Activated naive CD8-positive, alpha-beta T cell (primary cell): ENCODE measurements at regions not wholly inside any gene's neighbourhood (a gene's known extent, or its start where the extent isn't known, plus 50 kb on each side); places are given as distances from the start of the nearest gene placed in this dataset.
A peak's percentile ranks its signal among the peaks of the same experiment; 100 is the strongest.
"Not testable (repeated sequence)": the region's sequence is repeated elsewhere in the genome, so short reads cannot be mapped to it uniquely, and the experiment has no call there.

Source experiments
- H3K27ac Mint-ChIP-seq: one replicate; pipeline ENCODE4 v1.8.0; 2021; ENCODE audit warnings: mixed read lengths
- H3K27me3 Mint-ChIP-seq: one replicate; pipeline ENCODE4 v1.8.0; 2021; ENCODE audit warnings: mixed read lengths
- H3K36me3 Mint-ChIP-seq: one replicate; pipeline ENCODE4 v1.8.0; 2021; ENCODE audit warnings: mixed read lengths
- H3K4me1 Mint-ChIP-seq: one replicate; pipeline ENCODE4 v1.8.0; 2021; ENCODE audit warnings: low read depth, mixed read lengths
- H3K4me3 Mint-ChIP-seq: one replicate; pipeline ENCODE4 v1.8.0; 2021; ENCODE audit warnings: mild to moderate bottlenecking, mixed read lengths
- H3K9me3 Mint-ChIP-seq: one replicate; pipeline ENCODE4 v1.8.0; 2021; ENCODE audit warnings: low read depth, mixed read lengths

DNA sequence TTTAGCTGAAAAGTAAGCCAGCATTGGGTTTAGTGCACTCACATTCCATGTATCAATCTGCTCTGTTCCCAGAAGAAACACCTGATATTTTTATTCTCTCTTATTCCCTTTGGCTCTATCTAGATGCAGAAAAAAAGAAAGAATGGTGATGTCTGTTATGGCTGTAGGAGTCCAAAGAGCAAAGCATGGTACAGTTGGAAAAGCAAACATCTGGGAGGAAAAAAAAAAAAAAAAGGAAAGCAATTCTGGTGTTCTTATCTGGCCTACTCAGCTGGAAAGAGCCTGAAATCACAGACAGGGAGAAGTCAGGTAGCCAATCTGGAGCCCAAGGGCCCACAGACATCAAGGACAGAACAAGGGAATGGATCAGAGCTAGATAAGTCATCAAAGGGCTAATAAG is 293.9 kb downstream of the DUSP6 start:
- H3K27ac Mint-ChIP-seq: no peak overlapping the region
- H3K27me3 Mint-ChIP-seq: no peaks in the 10 kb centered on the region
- no peak overlapping the region for H3K4me3 Mint-ChIP-seq
- peaks cover 4% of the 10 kb centered on the region for H3K36me3 Mint-ChIP-seq
- H3K4me1 Mint-ChIP-seq: peaks cover 5% of the 10 kb centered on the region
- no peaks in the 10 kb centered on the region for H3K9me3 Mint-ChIP-seq

DNA sequence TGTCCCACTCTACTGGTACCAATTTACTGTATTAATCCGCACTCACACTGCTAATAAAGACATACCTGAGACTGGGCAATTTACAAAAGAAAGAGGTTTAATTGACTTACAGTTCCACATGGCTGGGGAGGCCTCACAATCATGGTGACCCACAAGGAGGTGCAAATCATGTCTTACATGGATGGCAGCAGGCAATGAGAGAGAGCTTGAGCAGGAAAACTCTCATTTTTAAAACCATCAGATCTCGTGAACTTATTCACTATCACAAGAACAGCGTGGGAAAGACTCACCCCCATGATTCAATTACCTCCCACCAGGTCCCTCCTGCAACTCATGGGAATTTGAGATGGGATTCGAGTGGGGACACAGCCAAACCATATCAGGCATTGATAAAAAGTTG is 298.5 kb downstream of the DUSP6 start:
- H3K4me1 Mint-ChIP-seq, H3K36me3 Mint-ChIP-seq, H3K4me3 Mint-ChIP-seq, H3K27me3 Mint-ChIP-seq, H3K9me3 Mint-ChIP-seq, H3K27ac Mint-ChIP-seq: not testable (repeated sequence)

DNA sequence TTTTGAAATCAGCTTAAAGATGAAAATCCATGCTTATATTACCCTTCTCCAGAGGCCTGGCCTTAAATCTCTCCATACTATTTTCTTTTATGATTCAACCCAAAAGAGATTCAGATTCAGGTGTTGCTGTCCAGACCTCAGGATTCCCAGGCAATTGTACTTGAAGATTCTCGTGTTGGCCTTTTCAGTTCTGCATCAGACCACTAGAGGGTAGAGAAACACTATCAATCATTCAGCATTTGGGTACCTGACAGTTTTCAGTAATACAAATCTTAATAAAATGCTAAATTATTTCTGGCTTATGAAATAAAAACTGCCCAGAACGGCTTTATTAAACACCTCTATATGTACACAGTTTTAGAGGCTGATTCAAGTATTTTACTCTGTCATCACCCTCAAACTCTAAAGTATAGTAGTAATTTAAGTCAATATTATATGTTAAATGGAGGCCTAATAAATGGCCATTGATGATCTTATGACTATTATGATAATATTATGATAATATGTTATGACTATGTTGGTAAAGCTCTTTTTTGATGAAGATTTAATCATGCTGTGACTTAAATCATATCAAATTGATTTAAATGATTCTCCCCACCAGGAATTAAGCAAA is 301.1 kb downstream of the DUSP6 start:
- Mint-ChIP-seq H3K4me1 (peaks cover 10% of the 10 kb centered on the region), H3K27ac (peak overlapping the region; percentile 68)

DNA sequence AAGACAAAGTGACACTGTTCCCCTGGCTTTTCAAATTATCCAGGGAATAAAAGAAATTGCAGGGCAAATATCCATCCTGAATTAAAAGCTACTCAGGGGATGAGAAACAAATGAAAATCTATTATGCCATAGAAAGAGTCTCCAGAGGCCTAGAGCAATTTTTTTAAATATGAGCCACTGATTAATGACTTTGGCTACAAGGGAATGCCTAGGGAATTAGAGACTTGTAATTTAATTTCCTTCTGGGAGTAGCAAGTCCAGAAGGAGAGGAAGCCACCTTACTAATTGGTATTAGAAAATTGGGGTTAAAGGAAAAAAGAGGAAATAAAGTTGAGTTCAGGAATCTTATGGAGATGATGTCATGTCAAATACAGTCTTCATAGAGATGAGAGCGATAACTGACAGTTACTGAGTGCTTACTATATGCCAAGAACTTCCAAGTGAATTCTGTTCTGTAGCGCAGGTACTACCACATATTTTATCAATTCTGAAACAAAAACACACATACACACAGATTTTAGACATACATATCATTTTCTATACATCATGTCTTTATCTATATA is 304.4 kb downstream of the DUSP6 start:
- Mint-ChIP-seq H3K4me1 (peaks cover 10% of the 10 kb centered on the region), H3K27me3 (no peaks in the 10 kb centered on the region), H3K27ac (no peak overlapping the region), H3K36me3 (peaks cover 2% of the 10 kb centered on the region), H3K9me3 (no peaks in the 10 kb centered on the region), H3K4me3 (no peak overlapping the region)

More for the DNA sequence above, 301.1 kb downstream of the DUSP6 start:
- H3K4me3 Mint-ChIP-seq: no peak overlapping the region
- no peaks in the 10 kb centered on the region for H3K27me3 Mint-ChIP-seq
- peaks cover 5% of the 10 kb centered on the region for H3K36me3 Mint-ChIP-seq
- H3K9me3 Mint-ChIP-seq: no peaks in the 10 kb centered on the region

DNA sequence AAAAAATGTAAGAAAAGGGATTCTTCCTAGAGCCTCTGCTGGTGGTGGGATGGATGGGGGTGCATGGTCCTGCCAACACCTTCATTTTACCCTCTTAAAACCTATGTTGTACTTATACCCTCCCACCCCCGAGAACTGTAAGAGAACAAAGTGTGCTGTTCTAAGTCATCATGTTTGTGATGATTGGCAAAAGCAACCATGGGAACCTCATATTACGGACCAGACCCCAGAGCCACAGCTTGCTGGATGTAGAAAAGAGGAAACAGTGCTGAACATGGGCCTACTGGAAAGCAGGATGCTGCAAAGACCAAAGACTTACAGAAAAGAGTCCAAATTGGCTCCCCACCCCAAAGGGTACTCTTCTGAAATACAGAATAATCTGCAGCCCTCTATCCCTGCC is 311.2 kb downstream of the DUSP6 start:
- H3K27ac Mint-ChIP-seq: peak overlapping the region; percentile 99
- no peaks in the 10 kb centered on the region for H3K27me3 Mint-ChIP-seq
- H3K4me1 Mint-ChIP-seq: peaks cover 56% of the 10 kb centered on the region
- H3K36me3 Mint-ChIP-seq: peaks cover 12% of the 10 kb centered on the region
- H3K9me3 Mint-ChIP-seq: peaks cover 7% of the 10 kb centered on the region
- H3K4me3 Mint-ChIP-seq: peak overlapping the region; percentile 78

DNA sequence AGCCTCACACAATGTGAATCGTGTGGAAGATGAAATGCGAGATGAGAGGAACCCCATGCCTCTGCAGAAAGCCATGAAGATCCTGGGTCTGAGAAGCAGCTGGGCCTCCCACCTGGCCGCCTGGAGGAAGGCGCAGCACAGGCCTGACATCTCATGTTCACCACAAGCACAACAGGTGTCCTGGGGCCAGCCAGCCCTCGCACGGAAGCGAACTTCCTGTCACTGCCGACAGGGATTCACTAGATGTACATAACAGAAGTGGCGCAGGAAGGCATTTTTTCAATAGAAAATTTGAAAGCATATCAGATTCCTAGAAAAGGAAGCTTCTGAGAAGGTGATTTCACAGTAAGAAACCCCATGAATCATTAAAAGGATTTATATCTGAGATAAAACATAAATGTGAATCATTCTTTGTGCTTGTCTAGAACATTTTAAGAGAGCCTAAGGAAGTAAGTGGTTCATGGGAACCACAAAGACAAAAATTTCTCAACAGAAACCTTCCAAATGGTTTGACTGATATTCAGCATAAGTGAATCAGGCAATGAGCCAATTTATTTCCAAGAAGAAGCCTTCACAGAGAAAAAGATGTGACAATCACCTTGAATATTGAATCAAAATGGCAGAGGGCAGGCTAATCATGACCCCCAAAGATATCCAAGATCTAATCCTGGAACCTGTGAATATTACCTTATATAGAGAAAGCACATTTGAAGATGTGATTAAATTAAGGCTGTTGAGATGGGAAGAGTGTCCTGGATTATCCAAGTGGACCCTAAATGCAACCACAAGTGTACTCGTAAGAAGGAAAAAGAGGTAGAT is 311.9 kb downstream of the DUSP6 start:
- H3K27ac Mint-ChIP-seq: peak overlapping the region; percentile 99
- peaks cover 7% of the 10 kb centered on the region for H3K9me3 Mint-ChIP-seq
- H3K36me3 Mint-ChIP-seq: peaks cover 12% of the 10 kb centered on the region
- H3K27me3 Mint-ChIP-seq: no peaks in the 10 kb centered on the region
- peak overlapping the region; percentile 78 for H3K4me3 Mint-ChIP-seq
- peaks cover 58% of the 10 kb centered on the region for H3K4me1 Mint-ChIP-seq

DNA sequence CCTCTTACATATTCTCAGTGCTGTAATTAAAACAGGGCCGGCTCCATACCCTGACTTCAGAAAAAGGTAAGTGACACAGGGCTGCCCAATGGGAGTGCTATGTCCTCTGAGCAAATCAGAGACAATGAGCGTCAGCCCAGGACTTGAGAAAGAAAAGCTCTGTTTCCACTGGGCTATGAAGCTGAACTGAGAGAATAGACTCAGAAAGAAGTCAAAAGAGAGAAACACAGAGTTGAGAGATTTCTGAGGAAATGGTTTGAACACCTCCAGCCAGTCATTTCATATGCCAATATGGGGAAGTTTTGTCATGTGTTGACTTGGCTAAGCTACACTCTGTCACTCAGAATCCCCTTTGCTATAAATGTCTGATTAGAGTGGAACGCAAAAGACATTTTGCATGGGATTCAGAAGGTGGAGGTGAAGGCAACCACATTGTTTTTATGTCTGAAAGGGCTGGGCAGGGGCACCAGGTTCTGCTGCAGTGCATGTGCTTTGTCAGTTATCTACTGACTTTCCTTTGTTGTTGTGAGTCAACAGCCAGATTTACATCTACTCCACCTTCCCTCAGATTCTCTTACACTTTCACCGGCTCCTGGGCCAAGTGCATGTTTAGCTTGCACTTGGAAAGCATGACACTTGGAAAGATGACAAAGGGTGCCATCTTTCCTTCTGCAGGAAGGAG is 313.3 kb downstream of the DUSP6 start:
- H3K27me3 Mint-ChIP-seq: no peaks in the 10 kb centered on the region
- peak overlapping the region; percentile 47 for H3K4me3 Mint-ChIP-seq
- H3K9me3 Mint-ChIP-seq: peaks cover 7% of the 10 kb centered on the region
- H3K27ac Mint-ChIP-seq: peak overlapping the region; percentile 99
- peaks cover 61% of the 10 kb centered on the region for H3K4me1 Mint-ChIP-seq
- peaks cover 10% of the 10 kb centered on the region for H3K36me3 Mint-ChIP-seq

DNA sequence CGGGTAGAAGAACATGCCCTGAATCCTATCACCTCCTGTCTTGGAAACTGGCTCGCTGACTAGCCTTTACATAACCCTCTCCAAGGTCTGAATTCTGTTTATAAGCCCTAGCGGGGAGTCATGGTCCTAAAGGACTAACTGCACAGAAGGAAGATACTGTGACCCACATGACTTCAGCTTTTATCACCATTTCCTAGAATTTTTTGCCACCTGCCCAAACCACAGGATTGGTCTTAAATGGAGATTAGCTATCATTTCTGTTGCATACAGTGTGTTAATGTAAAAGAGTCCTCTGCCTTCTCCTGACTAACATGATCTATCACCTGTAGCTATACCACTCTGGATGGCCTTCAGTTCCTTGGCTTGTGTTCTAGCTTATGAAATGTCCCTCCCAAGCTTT is 319.2 kb downstream of the DUSP6 start:
- H3K27ac Mint-ChIP-seq: no peak overlapping the region
- no peaks in the 10 kb centered on the region for H3K36me3 Mint-ChIP-seq

DNA sequence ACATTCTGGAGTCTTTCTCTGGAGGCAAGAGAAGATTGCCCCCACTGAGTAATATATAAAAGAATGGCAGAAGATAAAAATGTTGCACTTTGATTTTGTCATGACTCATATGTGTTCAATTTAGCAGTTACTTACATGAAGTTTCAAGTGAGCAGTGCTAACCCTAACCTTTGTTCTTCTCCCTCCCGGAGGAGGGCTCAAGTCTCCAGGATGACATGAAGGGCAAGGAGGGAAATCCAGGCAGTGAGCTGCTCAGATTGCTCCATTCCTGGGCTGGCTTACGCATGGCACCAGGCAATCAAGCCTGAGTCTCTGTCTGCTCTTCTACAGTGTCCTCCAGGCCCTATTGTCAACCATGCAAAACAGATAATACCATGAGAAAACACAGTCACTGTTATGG is 322.3 kb downstream of the DUSP6 start:
- Mint-ChIP-seq H3K36me3 (no peaks in the 10 kb centered on the region), H3K27me3 (no peaks in the 10 kb centered on the region), H3K4me3 (no peak overlapping the region), H3K27ac (no peak overlapping the region), H3K4me1 (peaks cover 4% of the 10 kb centered on the region), H3K9me3 (no peaks in the 10 kb centered on the region)

More for the DNA sequence above, 319.2 kb downstream of the DUSP6 start:
- Mint-ChIP-seq H3K4me3 (no peak overlapping the region), H3K9me3 (no peaks in the 10 kb centered on the region), H3K4me1 (peaks cover 17% of the 10 kb centered on the region), H3K27me3 (no peaks in the 10 kb centered on the region)

DNA sequence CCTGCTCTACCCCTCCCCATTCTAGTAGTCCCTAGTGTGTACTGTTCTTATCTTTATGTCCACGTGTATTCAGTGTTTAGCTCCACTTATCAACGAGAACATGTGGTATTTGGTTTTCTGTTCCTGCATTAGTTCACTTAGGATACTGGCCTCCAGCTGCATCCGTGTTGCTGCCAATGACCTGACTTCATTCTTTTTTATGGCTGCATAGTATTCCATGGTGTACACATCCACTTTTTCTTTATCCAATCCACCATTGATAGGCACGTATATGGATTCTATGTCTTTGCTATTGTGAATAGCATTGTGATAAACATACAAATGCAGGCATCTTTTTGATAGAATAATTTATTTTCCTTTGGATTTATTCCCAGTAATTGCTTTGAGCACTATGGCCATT is 327.7 kb downstream of the DUSP6 start:
- H3K9me3 Mint-ChIP-seq: no peaks in the 10 kb centered on the region
- no peaks in the 10 kb centered on the region for H3K27me3 Mint-ChIP-seq
- H3K27ac Mint-ChIP-seq: no peak overlapping the region
- peaks cover 10% of the 10 kb centered on the region for H3K4me1 Mint-ChIP-seq
- no peak overlapping the region for H3K4me3 Mint-ChIP-seq
- H3K36me3 Mint-ChIP-seq: no peaks in the 10 kb centered on the region

DNA sequence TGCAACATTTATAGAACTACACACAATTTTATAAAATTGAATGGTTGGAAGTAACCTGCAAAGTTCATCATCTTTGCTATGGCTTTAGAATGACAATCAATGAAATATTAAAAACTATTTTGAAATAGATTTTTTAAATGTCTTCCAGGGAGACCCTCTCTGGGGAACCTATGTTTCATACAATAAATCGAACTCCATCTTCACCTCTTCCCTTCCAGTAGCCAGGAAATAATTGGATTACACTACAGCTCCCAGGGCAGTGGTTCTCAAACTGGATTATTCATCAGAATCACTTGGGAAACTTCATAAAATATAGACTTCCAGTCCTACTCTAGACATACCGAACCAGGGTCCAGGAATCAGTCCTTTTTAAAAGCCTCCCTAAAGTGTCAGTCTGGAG is 328.4 kb downstream of the DUSP6 start:
- Mint-ChIP-seq H3K36me3 (no peaks in the 10 kb centered on the region), H3K4me3 (no peak overlapping the region), H3K4me1 (peaks cover 10% of the 10 kb centered on the region), H3K27me3 (no peaks in the 10 kb centered on the region), H3K27ac (no peak overlapping the region), H3K9me3 (no peaks in the 10 kb centered on the region)

DNA sequence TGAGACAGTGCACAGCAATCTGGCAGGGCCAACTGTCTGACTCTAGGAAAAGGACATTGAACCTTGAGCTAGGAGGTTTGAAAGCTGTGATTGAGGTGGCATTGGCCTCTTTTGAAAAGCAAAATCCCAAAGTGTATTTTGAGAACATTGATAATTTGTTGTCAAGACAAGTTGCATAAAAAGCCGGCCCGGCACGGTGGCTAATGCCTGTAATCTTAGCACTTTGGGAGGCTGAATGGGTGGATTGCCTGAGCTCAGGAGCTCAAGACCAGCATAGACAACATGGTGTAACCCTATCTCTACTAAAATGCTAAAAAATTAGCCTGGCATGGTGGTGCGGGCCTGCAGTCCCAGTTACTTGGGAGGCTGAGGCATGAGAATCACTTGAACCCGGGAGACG is 331.6 kb downstream of the DUSP6 start:
- Mint-ChIP-seq H3K4me3 (no peak overlapping the region), H3K36me3 (no peaks in the 10 kb centered on the region), H3K9me3 (no peaks in the 10 kb centered on the region), H3K27ac (peak overlapping the region; percentile 50), H3K27me3 (peaks cover 4% of the 10 kb centered on the region), H3K4me1 (peaks cover 16% of the 10 kb centered on the region)

DNA sequence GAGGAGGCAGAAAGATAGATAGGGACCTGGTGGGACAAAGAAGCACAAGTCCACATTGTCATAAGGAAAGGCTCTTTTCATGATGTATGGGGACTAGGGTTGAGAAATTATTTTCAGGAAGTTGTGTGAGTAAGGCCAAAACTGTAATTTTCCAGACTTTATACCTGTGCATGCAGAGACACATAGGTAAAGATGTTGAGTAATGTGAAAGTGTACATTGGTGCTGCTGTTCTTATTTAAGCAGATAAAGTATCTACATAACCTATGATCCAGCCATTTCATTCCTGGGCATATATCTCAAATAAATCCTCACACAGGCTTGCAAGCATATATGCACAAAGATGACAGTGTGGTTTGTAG is 332.2 kb downstream of the DUSP6 start:
- Mint-ChIP-seq H3K36me3 (no peaks in the 10 kb centered on the region), H3K27me3 (peaks cover 7% of the 10 kb centered on the region), H3K4me1 (peaks cover 16% of the 10 kb centered on the region), H3K4me3 (no peak overlapping the region), H3K9me3 (no peaks in the 10 kb centered on the region), H3K27ac (no peak overlapping the region)

DNA sequence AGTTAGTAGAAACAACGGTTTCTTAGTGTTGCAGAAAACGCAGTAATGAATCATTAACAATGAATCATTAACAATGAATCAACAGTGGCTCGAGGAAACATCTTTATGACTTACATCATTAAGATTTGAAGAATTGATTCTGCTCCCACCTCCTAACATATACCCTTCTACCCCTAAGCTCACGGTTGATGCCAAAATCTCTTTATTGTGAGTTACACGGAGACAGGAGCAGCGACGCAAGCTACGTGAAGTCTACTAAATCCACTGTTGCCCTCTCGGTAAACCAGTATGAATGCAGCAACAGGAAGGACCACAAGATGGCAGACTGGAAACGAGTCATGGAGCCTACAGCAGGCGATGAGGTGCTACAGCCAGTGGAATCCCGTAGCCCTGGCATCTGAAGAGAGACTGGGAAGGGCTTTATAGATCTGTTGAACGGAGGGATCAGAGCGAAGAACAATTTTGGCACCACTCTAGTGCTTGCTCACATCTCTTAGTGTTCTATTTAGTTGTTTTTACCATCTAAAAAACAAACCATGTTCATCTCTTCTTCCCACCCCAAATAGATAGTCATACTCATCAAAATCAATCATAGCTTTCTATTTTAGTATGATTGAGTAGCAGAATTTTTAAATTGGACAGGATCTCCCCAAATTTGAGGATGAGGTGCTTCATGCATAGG is 332.7 kb downstream of the DUSP6 start:
- no peaks in the 10 kb centered on the region for H3K9me3 Mint-ChIP-seq
- no peak overlapping the region for H3K4me3 Mint-ChIP-seq
- H3K27ac Mint-ChIP-seq: no peak overlapping the region
- peaks cover 16% of the 10 kb centered on the region for H3K4me1 Mint-ChIP-seq
- H3K27me3 Mint-ChIP-seq: peaks cover 7% of the 10 kb centered on the region
- no peaks in the 10 kb centered on the region for H3K36me3 Mint-ChIP-seq
